Loucy (cell line): ENCODE measurements at regions not wholly inside any gene's neighbourhood (a gene's known extent, or its start where the extent isn't known, plus 50 kb on each side); places are given as distances from the start of the nearest gene placed in this dataset.

Experiments used
- CTCF ChIP-seq: fragments of 200-600 bp; sonication (generic); conservative IDR thresholded peaks from 2 replicates; pipeline ENCODE4 v1.5.1; 2014; ENCODE audit warnings: mild to moderate bottlenecking, antibody characterized with exemption, low read length
- EZH2phosphoT487 ChIP-seq: fragments of 200-600 bp; IDR thresholded peaks from 2 replicates; pipeline ENCODE4 v1.6.1; 2018; ENCODE audit warnings: antibody characterized with exemption, mild to moderate bottlenecking, moderate library complexity, borderline replicate concordance

DNA sequence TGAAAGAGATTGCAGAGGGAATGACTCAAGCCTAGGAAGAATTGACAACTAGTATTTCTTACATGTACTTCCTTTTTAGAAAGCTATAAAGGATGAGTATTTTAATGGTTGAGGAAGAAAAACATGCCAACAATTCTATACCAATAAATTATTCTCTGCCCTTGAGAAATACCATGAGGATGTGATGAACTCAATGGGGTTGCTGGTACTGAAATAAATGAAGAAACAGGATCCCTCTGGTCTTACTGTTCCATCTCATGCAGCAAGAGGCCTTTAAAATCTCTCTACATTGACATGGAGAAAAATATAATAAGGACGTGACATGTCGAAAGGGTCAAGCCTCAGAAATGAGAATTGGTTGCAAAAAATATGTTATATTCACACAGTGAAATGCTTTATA is 477.3 kb downstream of the GABRG2 start:
- TF ChIP-seq CTCF (no peak), EZH2phosphoT487 (no peak)
